ENCODE measurements at regions not wholly inside any gene's neighbourhood (a gene's known extent, or its start where the extent isn't known, plus 50 kb on each side); places are given as distances from the start of the nearest gene placed in this dataset.

DNA sequence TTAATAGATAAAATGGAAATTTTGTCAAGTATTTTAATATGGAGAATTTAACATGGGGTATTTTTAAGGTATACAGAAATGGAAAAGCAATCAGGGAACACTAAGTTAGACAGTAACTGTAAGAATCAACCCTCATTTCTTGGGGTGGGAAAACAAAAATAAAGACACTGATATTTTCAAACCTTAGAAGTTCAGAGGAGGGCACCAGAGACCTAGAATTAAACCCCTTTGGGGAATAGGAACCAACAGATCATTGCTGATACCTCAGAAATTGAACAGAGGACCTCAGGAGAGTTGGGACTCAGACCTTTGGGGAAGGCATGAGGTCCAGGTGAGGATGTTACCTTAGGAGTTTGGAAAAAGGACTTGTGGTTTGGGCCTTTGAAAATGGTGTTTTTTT, 435.6 kb downstream of the TMA16 start:
- DNase-seq (ENCODE audit: low read depth in 1 of 2, low spot score in 2 of 2) (no peak), FAIRE-seq (no peak)
- Histone ChIP-seq H2BK120ac (replicated peaks; ENCODE audit: low read depth, low read length) (no peak overlapping the region), H4K91ac (replicated peaks; ENCODE audit: insufficient read length, low read length) (no peak overlapping the region), H3K56ac (replicated peaks; ENCODE audit: insufficient read length, low read depth, low read length) (no peak overlapping the region), H2AK5ac (ENCODE audit: low read depth, low read length) (no peak overlapping the region), H3K4me3 (ENCODE audit: extremely low read depth in 1 of 4, insufficient read depth in 2 of 4, low read depth in 3 of 4, low read length in 4 of 4) (no peak overlapping the region), H3K9ac (replicated peaks in 1 of 4; ENCODE audit: extremely low read depth in 1 of 4, low read depth in 3 of 4, low read length in 3 of 4) (no peak overlapping the region), H2BK20ac (ENCODE audit: low read length) (no peak overlapping the region), H3K27me3 (replicated peaks in 1 of 4; ENCODE audit: control insufficient read depth in 3 of 4, extremely low read depth in 1 of 4, insufficient read depth in 3 of 4, low read length in 3 of 4) (no peaks in the 10 kb centered on the region), H3K9me3 (ENCODE audit: insufficient read depth in 2 of 2, low read depth in 1 of 2, low read length in 1 of 2) (no peaks in the 10 kb centered on the region), H2AFZ (ENCODE audit: low read length) (no peak overlapping the region), H3K4me1 (replicated peaks in 1 of 4; ENCODE audit: control insufficient read depth in 3 of 4, insufficient read depth in 4 of 4, low read length in 3 of 4) (peaks cover 0 to 4% (median 1%) of the 10 kb centered on the region in 4 experiments; a peak in 2 of 7 replicates), H3K14ac (ENCODE audit: insufficient read length) (no peak overlapping the region), H3K79me2 (ENCODE audit: control insufficient read depth in 1 of 2, insufficient read depth in 2 of 2, low read length in 2 of 2) (no peaks in the 10 kb centered on the region), H2BK5ac (ENCODE audit: low read depth, low read length) (no peak overlapping the region), H4K5ac (ENCODE audit: insufficient read length, low read depth, low read length) (no peak overlapping the region), H3K4me2 (ENCODE audit: insufficient read depth in 1 of 2, low read depth in 2 of 2, low read length in 2 of 2) (no peak overlapping the region), H4K20me1 (replicated peaks in 1 of 2; ENCODE audit: control insufficient read depth in 1 of 2, insufficient read depth in 2 of 2, low read length in 2 of 2) (no peaks in the 10 kb centered on the region), H3K18ac (ENCODE audit: extremely low read depth, low read length) (no peak overlapping the region), H2BK12ac (ENCODE audit: low read depth, low read length) (no peak overlapping the region), H3K79me1 (ENCODE audit: low read depth, low read length) (no peaks in the 10 kb centered on the region), H3K27ac (ENCODE audit: low read depth, low read length) (no peak overlapping the region), H3K23me2 (ENCODE audit: low read depth, low read length) (no peaks in the 10 kb centered on the region), H3K36me3 (ENCODE audit: control insufficient read depth in 2 of 4, insufficient read depth in 4 of 4, low read length in 3 of 4) (no peaks in the 10 kb centered on the region; a peak in 1 of 8 replicates), H4K8ac (ENCODE audit: extremely low read depth, insufficient read depth, low read length) (no peak overlapping the region), H2BK15ac (ENCODE audit: low read length) (no peak overlapping the region), H3K23ac (ENCODE audit: insufficient read length) (no peak overlapping the region), H3K4ac (replicated peaks; ENCODE audit: insufficient read length, low read depth, low read length) (no peak overlapping the region)
- ChIA-PET POLR2A (ENCODE audit: partially characterized antibody) (no interaction called here), CTCF (ENCODE audit: partially characterized antibody) (interaction anchor here (1.2 to 1.3 kb wide), 2 partner anchors 29 to 81 kb away, joined by 3 read pairs; no protein-coding TSS in a partner anchor)
- TF ChIP-seq CEBPB (IDR thresholded peaks at IDR 0.05; ENCODE audit: low read depth, low read length) = no peak
- TF ChIP-seq RAD21 (IDR thresholded peaks at IDR 0.05 in 1 of 2, conservative IDR thresholded peaks at IDR 0.05 in 1 of 2; ENCODE audit: low read depth in 2 of 2, low read length in 2 of 2) = peak; percentile 19 to 37; a peak in 3 of 4 replicates

Data from H1 (cell line).